CD4-positive, alpha-beta T cell (primary cell): ENCODE measurements at regions not wholly inside any gene's neighbourhood (a gene's known extent, or its start where the extent isn't known, plus 50 kb on each side); places are given as distances from the start of the nearest gene placed in this dataset.

Experiments used
- ATAC-seq: fragments of 200-7000 bp; cut with Tn5 transposase; one replicate; pipeline ENCODE4 v1.10.0; 2022; ENCODE audit warnings: mild to moderate bottlenecking; ENCODE audit not compliant: poor library complexity
- CTCF ChIA-PET: fragments of 350-600 bp; sonication (Branson Sonifier 250); formaldehyde crosslinking; loops from one replicate; lab custom pipeline; 2021; ENCODE audit warnings: antibody characterized with exemption, inconsistent platforms; lab: Charles Lee
- POLR2A ChIA-PET: fragments of 350-600 bp; sonication (Branson Sonifier 250); formaldehyde crosslinking; loops from one replicate; lab custom pipeline; 2021; ENCODE audit warnings: antibody characterized with exemption, inconsistent platforms; lab: Charles Lee
- DNase-seq, 14 experiments: peaks; one replicate each; pipeline ENCODE4 v3.0.0-alpha.2; 2013 to 2020; ENCODE audit warnings: mixed read lengths in 2 of 14
- H3K27ac ChIP-seq, 2 donors: one replicate each; pipeline versions ENCODE4 v1.5.1 to v1.7.0; 2013; ENCODE audit warnings: low read length in 2 of 2, low read depth in 1 of 2, mild to moderate bottlenecking in 1 of 2
- H3K27me3 ChIP-seq, 2 experiments: 1 replicate in 1 of 2; 2 replicates in 1 of 2; pipeline versions ENCODE4 v1.6.1 to v1.7.0; 2013; ENCODE audit warnings: low read length in 2 of 2, control low read depth in 1 of 2, mild to moderate bottlenecking in 1 of 2, moderate library complexity in 1 of 2; ENCODE audit not compliant: insufficient read depth in 2 of 2, control insufficient read depth in 1 of 2
- H3K36me3 ChIP-seq: one replicate; pipeline ENCODE4 v1.6.1; 2013; ENCODE audit warnings: low read length, control low read depth; ENCODE audit not compliant: insufficient read depth
- H3K4me1 ChIP-seq: one replicate; pipeline ENCODE4 v1.6.1; 2013; ENCODE audit warnings: low read length, control low read depth; ENCODE audit not compliant: insufficient read depth
- H3K4me3 ChIP-seq: one replicate; pipeline ENCODE4 v1.5.1; 2013; ENCODE audit warnings: mild to moderate bottlenecking, low read length, moderate library complexity
- H3K9me3 ChIP-seq, 2 experiments: 1 replicate in 1 of 2; 2 replicates in 1 of 2; pipeline versions ENCODE4 v1.6.1 to v1.7.0; 2013; ENCODE audit warnings: low read length in 2 of 2, mild to moderate bottlenecking in 2 of 2, control low read depth in 1 of 2, moderate library complexity in 1 of 2; ENCODE audit not compliant: control insufficient read depth in 1 of 2, insufficient read depth in 1 of 2
- H3K27ac Mint-ChIP-seq: one replicate; pipeline ENCODE4 v1.8.0; 2020; ENCODE audit warnings: mixed read lengths
- H3K27me3 Mint-ChIP-seq: one replicate; pipeline ENCODE4 v1.8.0; 2021; ENCODE audit warnings: mixed read lengths
- H3K36me3 Mint-ChIP-seq: one replicate; pipeline ENCODE4 v1.8.0; 2021; ENCODE audit warnings: low read depth, mixed read lengths
- H3K4me1 Mint-ChIP-seq: one replicate; pipeline ENCODE4 v1.8.0; 2021; ENCODE audit warnings: low read depth, mixed read lengths
- H3K4me3 Mint-ChIP-seq: one replicate; pipeline ENCODE4 v1.8.0; 2020; ENCODE audit warnings: mild to moderate bottlenecking, mixed read lengths
- H3K9me3 Mint-ChIP-seq: one replicate; pipeline ENCODE4 v1.8.0; 2020; ENCODE audit warnings: mixed read lengths
- intact Hi-C, 2 experiments: fragments of 100-400 bp; cut with DNase I in 1 of 2; cut with micrococcal nuclease in 1 of 2; formaldehyde crosslinking; loops; one replicate each; pipeline versions ENCODE4 v1.15.1 to v1.9.0; 2023 to 2025; cut with DNase I, micrococcal nuclease
- TF ChIP-seq, protein P1 (sequence below): fragments of 200-600 bp; IDR thresholded peaks from one replicate; pipeline ENCODE4 v1.8.0; 2022; ENCODE audit warnings: antibody characterized with exemption, mild to moderate bottlenecking

DNA sequence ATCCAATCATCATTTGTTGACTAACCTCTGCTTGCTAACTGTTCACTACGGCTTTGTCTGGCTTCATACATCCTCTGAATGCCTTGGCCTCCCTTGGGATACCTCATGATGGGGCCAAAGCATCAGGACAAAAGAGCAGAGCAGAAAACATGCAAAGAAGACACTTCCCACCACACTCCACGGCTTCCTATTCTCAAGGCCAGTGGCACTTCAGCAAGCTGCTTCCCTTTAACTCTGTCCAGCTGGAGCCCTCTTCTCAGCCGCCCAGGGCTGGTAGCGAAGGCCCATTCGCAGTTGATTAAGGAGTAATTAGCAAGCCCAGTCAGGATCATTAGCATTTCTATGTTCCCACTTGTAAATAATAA lies 224.3 kb upstream of the FGGY start:
- peaks cover 22% of the 10 kb centered on the region for H3K4me1 ChIP-seq
- no peaks in the 10 kb centered on the region for H3K36me3 Mint-ChIP-seq
- H3K9me3 Mint-ChIP-seq, result no peaks in the 10 kb centered on the region
- no peaks in the 10 kb centered on the region for H3K9me3 ChIP-seq
- H3K4me1 Mint-ChIP-seq, result peaks cover 25% of the 10 kb centered on the region
- H3K27ac Mint-ChIP-seq, result peak overlapping the region; percentile 40
- POLR2A ChIA-PET, result interaction anchor here (1.2 to 2.3 kb wide), 2 partner anchors 9 to 289 kb away, joined by 3 to 8 read pairs; partner anchors contain the start of gene JUN
- DNase-seq (no peak), ATAC-seq (no peak)
- CTCF ChIA-PET, result interaction anchor here (0.7 to 1.0 kb wide), 2 partner anchors 282 to 892 kb away, joined by 3 read pairs; no protein-coding TSS in a partner anchor
- TF ChIP-seq, protein P1, sequence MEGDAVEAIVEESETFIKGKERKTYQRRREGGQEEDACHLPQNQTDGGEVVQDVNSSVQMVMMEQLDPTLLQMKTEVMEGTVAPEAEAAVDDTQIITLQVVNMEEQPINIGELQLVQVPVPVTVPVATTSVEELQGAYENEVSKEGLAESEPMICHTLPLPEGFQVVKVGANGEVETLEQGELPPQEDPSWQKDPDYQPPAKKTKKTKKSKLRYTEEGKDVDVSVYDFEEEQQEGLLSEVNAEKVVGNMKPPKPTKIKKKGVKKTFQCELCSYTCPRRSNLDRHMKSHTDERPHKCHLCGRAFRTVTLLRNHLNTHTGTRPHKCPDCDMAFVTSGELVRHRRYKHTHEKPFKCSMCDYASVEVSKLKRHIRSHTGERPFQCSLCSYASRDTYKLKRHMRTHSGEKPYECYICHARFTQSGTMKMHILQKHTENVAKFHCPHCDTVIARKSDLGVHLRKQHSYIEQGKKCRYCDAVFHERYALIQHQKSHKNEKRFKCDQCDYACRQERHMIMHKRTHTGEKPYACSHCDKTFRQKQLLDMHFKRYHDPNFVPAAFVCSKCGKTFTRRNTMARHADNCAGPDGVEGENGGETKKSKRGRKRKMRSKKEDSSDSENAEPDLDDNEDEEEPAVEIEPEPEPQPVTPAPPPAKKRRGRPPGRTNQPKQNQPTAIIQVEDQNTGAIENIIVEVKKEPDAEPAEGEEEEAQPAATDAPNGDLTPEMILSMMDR, result no peak
- H3K4me3 ChIP-seq, result no peak overlapping the region
- intact Hi-C loops, result loop anchor here in 1 of 2 experiments (5.0 to 10.0 kb wide), 2 partner anchors 128 to 290 kb away; partner anchors contain the start of gene JUN
- H3K36me3 ChIP-seq, result no peaks in the 10 kb centered on the region
- peak overlapping the region; percentile 30 for H3K4me3 Mint-ChIP-seq
- H3K27me3 Mint-ChIP-seq, result no peaks in the 10 kb centered on the region
- no peak overlapping the region for H3K27ac ChIP-seq
- H3K27me3 ChIP-seq, result no peaks in the 10 kb centered on the region

DNA sequence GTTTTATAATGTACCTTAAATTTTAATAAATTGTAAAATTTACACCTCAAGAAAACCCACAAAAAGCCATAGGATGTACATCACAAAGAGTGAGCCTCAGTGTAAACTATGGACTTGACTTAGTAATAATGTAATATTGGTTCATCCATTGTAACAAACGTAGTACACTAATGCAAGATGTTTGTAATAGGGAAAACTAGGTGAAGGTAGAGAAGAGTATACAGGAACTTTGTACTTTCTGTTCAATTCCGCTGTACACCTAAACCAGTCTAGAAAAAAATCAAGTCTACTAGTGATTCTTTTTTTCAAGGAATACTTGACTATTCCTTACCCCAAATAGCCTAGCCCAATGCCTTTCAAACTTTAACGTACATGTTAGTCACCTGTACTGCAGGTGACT lies 222.3 kb upstream of the FGGY start:
- no peaks in the 10 kb centered on the region for H3K27me3 ChIP-seq
- peaks cover 25% of the 10 kb centered on the region for H3K4me1 Mint-ChIP-seq
- no peaks in the 10 kb centered on the region for H3K27me3 Mint-ChIP-seq
- H3K36me3 Mint-ChIP-seq, result no peaks in the 10 kb centered on the region
- H3K36me3 ChIP-seq, result no peaks in the 10 kb centered on the region
- CTCF ChIA-PET, result no interaction called here
- intact Hi-C loops, result loop anchor here in 1 of 2 experiments (5.0 to 10.0 kb wide), 2 partner anchors 130 to 292 kb away; partner anchors contain the start of gene JUN
- no peak for DNase-seq
- H3K9me3 Mint-ChIP-seq, result no peaks in the 10 kb centered on the region
- no peaks in the 10 kb centered on the region for H3K9me3 ChIP-seq
- no peak overlapping the region for H3K27ac Mint-ChIP-seq
- TF ChIP-seq, protein P1, result no peak
- no peak for ATAC-seq
- H3K4me3 ChIP-seq, result no peak overlapping the region
- H3K4me1 ChIP-seq, result peaks cover 22% of the 10 kb centered on the region
- H3K27ac ChIP-seq, result no peak overlapping the region
- H3K4me3 Mint-ChIP-seq, result no peak overlapping the region
- POLR2A ChIA-PET, result no interaction called here

DNA sequence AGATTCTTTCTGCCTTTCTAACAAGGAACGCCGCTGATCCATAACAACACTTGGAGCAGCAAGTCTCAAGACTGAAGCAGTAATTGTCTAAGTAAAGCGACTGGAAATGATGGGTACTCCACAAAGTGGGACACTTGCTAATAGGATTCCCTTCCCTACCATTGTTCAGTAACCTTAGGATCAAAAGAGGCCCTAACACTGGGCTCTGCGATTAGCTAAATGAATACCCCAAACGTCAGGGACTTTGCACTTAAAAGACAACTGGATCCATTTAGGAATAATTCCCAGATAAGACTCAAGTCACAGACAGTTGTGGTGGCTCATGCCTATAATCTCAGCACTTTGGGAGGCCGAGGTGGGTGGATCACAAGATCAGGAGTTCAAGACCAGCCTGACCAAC lies 221.9 kb upstream of the FGGY start:
- Histone ChIP-seq H3K27me3 (no peaks in the 10 kb centered on the region), H3K4me3 (no peak overlapping the region), H3K4me1 (peaks cover 22% of the 10 kb centered on the region), H3K36me3 (no peaks in the 10 kb centered on the region), H3K27ac (no peak overlapping the region), H3K9me3 (no peaks in the 10 kb centered on the region)
- Mint-ChIP-seq H3K27me3 (no peaks in the 10 kb centered on the region), H3K36me3 (no peaks in the 10 kb centered on the region), H3K9me3 (no peaks in the 10 kb centered on the region), H3K4me1 (peaks cover 25% of the 10 kb centered on the region), H3K27ac (no peak overlapping the region), H3K4me3 (no peak overlapping the region)
- ATAC-seq (no peak), DNase-seq (no peak)
- CTCF ChIA-PET, result no interaction called here
- POLR2A ChIA-PET, result no interaction called here
- intact Hi-C loops, result loop anchor here (5.0 to 10.0 kb wide), 3 partner anchors 130 to 622 kb away; no protein-coding TSS in a partner anchor
- TF ChIP-seq, protein P1, result no peak
